ENCODE measurements at regions not wholly inside any gene's neighbourhood (a gene's known extent, or its start where the extent isn't known, plus 50 kb on each side); places are given as distances from the start of the nearest gene placed in this dataset.

- no peak for DNase-seq (ENCODE audit: low read depth in 1 of 2, low spot score in 1 of 2)
These were observed 141.9 kb downstream of the BTG1 start for GRCh38 chr12:92003701-92004100.

GRCh38 chr12:92002673-92003382, 142.8 kb downstream of the BTG1 start:
- DNase-seq (ENCODE audit: low read depth in 1 of 2, low spot score in 1 of 2) = no peak

- no peak for DNase-seq (ENCODE audit: low read depth in 1 of 2, low spot score in 1 of 2)
These were observed 143.4 kb downstream of the BTG1 start for GRCh38 chr12:92002195-92002649.

- DNase-seq (ENCODE audit: low read depth in 1 of 2, low spot score in 1 of 2) = no peak
These were observed 145.0 kb downstream of the BTG1 start for GRCh38 chr12:92000597-92000996.

GRCh38 chr12:91999823-92000222, 145.8 kb downstream of the BTG1 start:
- DNase-seq (ENCODE audit: low read depth in 1 of 2, low spot score in 1 of 2) = no peak

GRCh38 chr12:91998316-91998715, 147.3 kb downstream of the BTG1 start:
- no peak for DNase-seq (ENCODE audit: low read depth in 1 of 2, low spot score in 1 of 2)

- DNase-seq (ENCODE audit: low read depth in 1 of 2, low spot score in 1 of 2) = no peak
These were observed 151.3 kb downstream of the BTG1 start for GRCh38 chr12:91994208-91994797.

GRCh38 chr12:91993287-91994017, 152.2 kb downstream of the BTG1 start:
- DNase-seq (ENCODE audit: low read depth in 1 of 2, low spot score in 1 of 2) = no peak

GRCh38 chr12:91991399-91992187, 154.1 kb downstream of the BTG1 start:
- no peak for DNase-seq (ENCODE audit: low read depth in 1 of 2, low spot score in 1 of 2)

GRCh38 chr12:91990525-91990924, 155.1 kb downstream of the BTG1 start:
- no peak for DNase-seq (ENCODE audit: low read depth in 1 of 2, low spot score in 1 of 2)

- no peak for DNase-seq (ENCODE audit: low read depth in 1 of 2, low spot score in 1 of 2)
These were observed 156.5 kb downstream of the BTG1 start for GRCh38 chr12:91989143-91989542.

- no peak for DNase-seq (ENCODE audit: low read depth in 1 of 2, low spot score in 1 of 2)
These were observed 157.3 kb downstream of the BTG1 start for GRCh38 chr12:91988086-91988923.

GRCh38 chr12:91986084-91986483, 159.6 kb downstream of the BTG1 start:
- no peak for DNase-seq (ENCODE audit: low read depth in 1 of 2, low spot score in 1 of 2)

- no peak for DNase-seq (ENCODE audit: low read depth in 1 of 2, low spot score in 1 of 2)
These were observed 160.5 kb downstream of the BTG1 start for GRCh38 chr12:91985002-91985787.

GRCh38 chr12:91984556-91984955, 161.1 kb downstream of the BTG1 start:
- no peak for DNase-seq (ENCODE audit: low read depth in 1 of 2, low spot score in 1 of 2)

GRCh38 chr12:91983935-91984334, 161.7 kb downstream of the BTG1 start:
- DNase-seq (ENCODE audit: low read depth in 1 of 2, low spot score in 1 of 2) = no peak

GRCh38 chr12:91982946-91983345, 162.7 kb downstream of the BTG1 start:
- no peak for DNase-seq (ENCODE audit: low read depth in 1 of 2, low spot score in 1 of 2)

GRCh38 chr12:91980389-91980821, 165.2 kb downstream of the BTG1 start:
- DNase-seq (ENCODE audit: low read depth in 1 of 2, low spot score in 1 of 2) = no peak

GRCh38 chr12:91978143-91978542, 167.5 kb downstream of the BTG1 start:
- peak in 1 of 2 donors; percentile 4 for DNase-seq (ENCODE audit: low read depth in 1 of 2, low spot score in 1 of 2)

GRCh38 chr12:91975891-91976290, 169.8 kb downstream of the BTG1 start:
- no peak for DNase-seq (ENCODE audit: low read depth in 1 of 2, low spot score in 1 of 2)
